ENCODE measurements at regions not wholly inside any gene's neighbourhood (a gene's known extent, or its start where the extent isn't known, plus 50 kb on each side); places are given as distances from the start of the nearest gene placed in this dataset.

DNA sequence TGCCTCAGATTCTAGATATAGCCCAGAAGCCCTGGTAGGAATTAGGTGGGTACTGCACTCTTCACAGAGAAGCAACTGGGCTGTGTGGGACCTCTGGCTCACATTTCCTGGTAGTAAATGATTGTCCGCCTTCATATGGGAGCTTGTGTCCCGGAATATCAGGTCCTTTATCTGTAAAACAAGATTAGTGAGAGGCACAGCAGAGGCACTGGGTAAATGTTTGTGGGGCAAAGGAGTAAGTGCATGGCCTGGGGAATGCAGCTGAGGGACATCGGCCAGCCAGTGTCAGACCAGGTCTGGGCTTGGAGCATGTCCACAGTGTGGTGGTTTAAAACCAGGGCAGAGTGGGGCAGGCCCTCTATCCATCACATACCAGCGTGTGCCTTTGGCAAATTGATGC is 323.3 kb upstream of the ZMIZ1 start:
- TF ChIP-seq, protein P1, sequence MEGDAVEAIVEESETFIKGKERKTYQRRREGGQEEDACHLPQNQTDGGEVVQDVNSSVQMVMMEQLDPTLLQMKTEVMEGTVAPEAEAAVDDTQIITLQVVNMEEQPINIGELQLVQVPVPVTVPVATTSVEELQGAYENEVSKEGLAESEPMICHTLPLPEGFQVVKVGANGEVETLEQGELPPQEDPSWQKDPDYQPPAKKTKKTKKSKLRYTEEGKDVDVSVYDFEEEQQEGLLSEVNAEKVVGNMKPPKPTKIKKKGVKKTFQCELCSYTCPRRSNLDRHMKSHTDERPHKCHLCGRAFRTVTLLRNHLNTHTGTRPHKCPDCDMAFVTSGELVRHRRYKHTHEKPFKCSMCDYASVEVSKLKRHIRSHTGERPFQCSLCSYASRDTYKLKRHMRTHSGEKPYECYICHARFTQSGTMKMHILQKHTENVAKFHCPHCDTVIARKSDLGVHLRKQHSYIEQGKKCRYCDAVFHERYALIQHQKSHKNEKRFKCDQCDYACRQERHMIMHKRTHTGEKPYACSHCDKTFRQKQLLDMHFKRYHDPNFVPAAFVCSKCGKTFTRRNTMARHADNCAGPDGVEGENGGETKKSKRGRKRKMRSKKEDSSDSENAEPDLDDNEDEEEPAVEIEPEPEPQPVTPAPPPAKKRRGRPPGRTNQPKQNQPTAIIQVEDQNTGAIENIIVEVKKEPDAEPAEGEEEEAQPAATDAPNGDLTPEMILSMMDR (conservative IDR thresholded peaks at IDR 0.05; ENCODE audit: low read depth, low read length), result no peak
- no peak for DNase-seq (ENCODE audit: low read depth)
- H3K4me3 ChIP-seq (ENCODE audit: low read depth, low read length), result no peak overlapping the region

DNA sequence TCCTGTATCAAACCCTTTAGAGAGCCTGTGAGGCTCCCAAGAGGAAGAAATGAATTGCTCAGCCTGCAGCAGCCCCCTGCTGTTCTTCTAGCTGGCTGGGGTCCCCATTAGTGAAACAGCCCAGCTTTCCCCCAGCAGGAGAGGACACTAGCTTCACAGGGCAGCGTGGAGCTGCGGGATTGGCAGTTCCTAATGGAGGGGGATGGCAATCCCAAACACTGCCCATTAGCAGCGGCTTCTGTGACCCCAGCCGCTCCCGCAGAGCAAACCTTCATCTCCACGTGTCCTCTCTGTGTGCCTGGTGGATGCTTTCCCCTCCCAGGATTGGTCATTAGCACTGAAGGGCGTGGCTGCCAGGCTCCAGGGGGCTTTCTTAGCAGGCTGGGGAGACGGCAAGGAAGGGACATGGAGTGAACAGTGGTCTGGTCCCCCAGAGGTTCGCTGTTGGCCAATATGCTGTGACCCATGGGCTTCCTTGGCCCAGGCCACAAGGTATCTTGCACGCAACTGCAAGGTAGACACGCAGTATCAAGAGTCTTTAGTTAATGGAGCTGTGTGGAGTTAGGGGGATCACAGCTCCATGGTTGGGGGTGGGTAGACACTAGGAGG is 322.5 kb upstream of the ZMIZ1 start:
- no peak overlapping the region for H3K4me3 ChIP-seq (ENCODE audit: low read depth, low read length)
- TF ChIP-seq, protein P1 (conservative IDR thresholded peaks at IDR 0.05; ENCODE audit: low read depth, low read length), result no peak
- no peak for DNase-seq (ENCODE audit: low read depth)

DNA sequence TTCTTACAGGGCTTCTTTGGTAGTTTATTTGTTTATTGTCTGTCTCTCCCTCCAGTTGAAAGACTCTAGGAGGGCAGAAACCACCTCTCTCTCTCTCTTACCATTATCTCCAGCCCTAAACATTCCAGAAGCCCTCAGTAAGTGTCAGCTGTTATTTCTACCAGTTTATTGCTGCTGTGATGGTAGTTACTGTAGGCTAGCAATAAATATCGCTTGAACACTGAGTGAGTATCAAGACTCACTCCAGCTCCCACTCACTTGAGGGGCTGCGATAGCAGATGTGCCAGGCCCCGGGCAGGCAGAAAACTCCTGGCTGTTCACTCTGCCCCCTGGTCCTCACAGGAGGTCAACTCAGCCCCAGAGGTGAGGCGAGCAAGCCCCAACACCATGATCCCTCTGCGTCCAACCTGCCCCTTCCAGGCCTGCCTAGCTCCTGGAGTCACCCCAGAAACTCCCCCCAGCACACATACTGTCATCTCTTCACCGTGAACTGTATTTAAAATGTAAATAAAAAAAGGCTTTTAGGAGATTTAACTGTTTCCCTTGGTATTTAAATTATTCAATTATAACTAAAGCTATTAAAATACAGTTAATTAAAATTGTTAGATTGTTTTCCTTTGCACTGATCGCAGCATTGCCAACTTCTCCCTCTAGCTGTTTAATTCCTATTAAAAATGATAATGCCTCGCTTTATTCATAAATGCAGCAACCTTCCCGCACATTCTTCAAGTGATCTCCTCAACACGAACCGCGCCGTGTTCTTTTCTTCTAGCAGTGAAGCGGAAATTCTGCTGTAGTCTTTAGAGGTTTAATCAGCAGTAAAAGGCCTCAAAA is 321.1 kb upstream of the ZMIZ1 start:
- no peak overlapping the region for H3K4me3 ChIP-seq (ENCODE audit: low read depth, low read length)
- TF ChIP-seq, protein P1 (conservative IDR thresholded peaks at IDR 0.05; ENCODE audit: low read depth, low read length), result no peak
- DNase-seq (ENCODE audit: low read depth), result no peak

DNA sequence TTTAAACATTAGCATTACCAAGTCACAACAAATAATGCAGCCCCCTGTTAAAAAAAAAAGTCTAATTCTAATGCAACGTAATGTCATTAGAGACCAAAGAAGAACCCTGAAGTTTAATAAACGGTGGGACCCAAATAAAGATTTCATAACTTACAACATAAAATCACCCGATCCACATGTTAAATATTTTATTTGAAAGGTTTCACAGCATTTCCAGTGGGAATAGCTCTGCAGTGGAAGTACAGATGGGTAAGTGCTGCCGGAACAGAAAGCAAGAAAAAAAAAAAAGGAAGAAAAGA is 320.6 kb upstream of the ZMIZ1 start:
- TF ChIP-seq, protein P1 (conservative IDR thresholded peaks at IDR 0.05; ENCODE audit: low read depth, low read length), result no peak
- no peak for DNase-seq (ENCODE audit: low read depth)
- no peak overlapping the region for H3K4me3 ChIP-seq (ENCODE audit: low read depth, low read length)

DNA sequence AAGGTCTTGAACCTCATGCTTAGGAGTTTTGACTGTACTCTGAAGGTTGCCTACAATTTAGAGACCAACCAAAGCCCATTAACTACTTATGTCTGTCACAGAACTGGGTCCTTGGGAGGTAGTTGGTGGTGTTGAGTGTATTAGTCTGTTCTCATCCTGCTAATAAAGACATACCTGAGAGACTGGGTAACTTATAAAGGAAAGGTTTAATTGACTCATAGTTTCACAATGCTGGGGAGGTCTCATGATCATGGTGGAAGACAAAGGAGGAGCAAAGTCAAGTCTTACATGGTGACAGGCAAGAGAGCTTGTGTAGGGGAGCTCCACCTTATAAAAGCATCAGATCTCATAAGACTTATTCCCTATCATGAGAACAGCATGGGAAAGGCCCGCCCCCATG is 319.6 kb upstream of the ZMIZ1 start:
- no peak for DNase-seq (ENCODE audit: low read depth)
- H3K4me3 ChIP-seq (ENCODE audit: low read depth, low read length), result no peak overlapping the region
- TF ChIP-seq, protein P1 (conservative IDR thresholded peaks at IDR 0.05; ENCODE audit: low read depth, low read length), result no peak

DNA sequence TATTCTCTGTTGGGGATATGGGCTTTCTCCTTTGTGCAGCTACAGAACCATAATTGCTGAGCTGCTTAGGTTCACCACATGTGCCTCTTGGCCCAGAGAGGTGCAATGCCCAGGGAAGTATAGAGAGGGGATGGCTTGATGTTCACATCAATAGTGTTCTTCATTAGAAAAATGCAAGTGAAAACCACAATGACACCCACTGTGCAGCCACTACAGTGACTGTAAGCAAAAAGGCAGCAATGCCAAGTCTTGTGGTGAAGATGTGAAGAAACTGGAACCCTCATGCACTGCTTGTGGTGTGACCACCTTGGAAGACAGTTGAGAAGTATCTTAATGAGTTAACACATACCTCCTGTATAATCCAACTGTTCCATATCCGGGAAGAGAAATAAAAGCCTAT is 318.9 kb upstream of the ZMIZ1 start:
- no peak overlapping the region for H3K4me3 ChIP-seq (ENCODE audit: low read depth, low read length)
- TF ChIP-seq, protein P1 (conservative IDR thresholded peaks at IDR 0.05; ENCODE audit: low read depth, low read length), result no peak
- no peak for DNase-seq (ENCODE audit: low read depth)

DNA sequence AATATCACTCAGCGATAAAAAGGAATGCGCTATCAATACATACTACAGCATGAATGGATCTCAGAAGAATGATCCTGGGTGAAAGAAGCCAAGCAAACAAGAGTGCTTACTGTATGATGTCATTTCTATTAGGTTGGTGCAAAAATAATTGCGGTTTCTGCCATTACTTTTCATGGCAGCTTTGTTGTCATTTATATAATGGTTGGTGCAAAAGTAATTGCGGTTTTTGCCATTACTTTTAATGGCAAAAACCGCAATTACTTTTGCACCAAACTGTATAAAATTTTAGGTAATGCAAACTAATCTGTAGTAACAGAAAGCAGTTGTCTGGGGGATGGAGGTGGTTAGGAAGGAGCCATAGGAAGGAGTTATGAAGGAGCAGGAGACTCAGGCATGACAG is 318.3 kb upstream of the ZMIZ1 start:
- no peak for DNase-seq (ENCODE audit: low read depth)
- TF ChIP-seq, protein P1 (conservative IDR thresholded peaks at IDR 0.05; ENCODE audit: low read depth, low read length), result no peak

More for the DNA sequence above, 318.3 kb upstream of the ZMIZ1 start:
- H3K4me3 ChIP-seq (ENCODE audit: low read depth, low read length), result no peak overlapping the region

All from epithelial cell of proximal tubule (primary cell).